WTC11 (cell line): ENCODE measurements at regions not wholly inside any gene's neighbourhood (a gene's known extent, or its start where the extent isn't known, plus 50 kb on each side); places are given as distances from the start of the nearest gene placed in this dataset.

Experiments used
- ATAC-seq: fragments of 200-7000 bp; cut with Tn5 transposase; 2 replicates; pipeline ENCODE4 v1.10.0; 2021; ENCODE audit warnings: mild to moderate bottlenecking, moderate library complexity
- CTCF ChIA-PET: fragments of 300-600 bp; sonication (Branson Sonifier 250); formaldehyde crosslinking; loops from one replicate; lab custom pipeline; 2021; ENCODE audit warnings: antibody characterized with exemption; lab: Charles Lee
- POLR2A ChIA-PET: fragments of 350-600 bp; sonication (Branson Sonifier 250); formaldehyde crosslinking; loops from one replicate; lab custom pipeline; 2021; ENCODE audit warnings: antibody characterized with exemption; lab: Charles Lee
- DNase-seq: peaks from one replicate; pipeline ENCODE4 v3.0.0; 2021; ENCODE audit warnings: low spot score
- H3K27ac Mint-ChIP-seq: 2 replicates; pipeline ENCODE4 v1.8.0; 2021; ENCODE audit warnings: mixed read lengths
- H3K27me3 Mint-ChIP-seq: 2 replicates; pipeline ENCODE4 v1.8.0; 2021; ENCODE audit warnings: low read depth, mild to moderate bottlenecking, moderate library complexity, mixed read lengths
- H3K36me3 Mint-ChIP-seq: 2 replicates; pipeline ENCODE4 v1.8.0; 2021; ENCODE audit warnings: mixed read lengths
- H3K4me1 Mint-ChIP-seq: 2 replicates; pipeline ENCODE4 v1.8.0; 2022; ENCODE audit warnings: mixed read lengths
- H3K4me3 Mint-ChIP-seq: 2 replicates; pipeline ENCODE4 v1.8.0; 2021; ENCODE audit warnings: mild to moderate bottlenecking, moderate library complexity, mixed read lengths
- H3K9me3 Mint-ChIP-seq: 2 replicates; pipeline ENCODE4 v1.8.0; 2021; ENCODE audit warnings: mixed read lengths
- AR ChIP-seq: fragments of 250-450 bp; sonication (Bioruptor Pico); IDR thresholded peaks from 2 replicates; pipeline ENCODE4 v1.9.0; 2021; ENCODE audit warnings: mild to moderate bottlenecking
- ARID4B ChIP-seq: sonication (generic); formaldehyde crosslinking; IDR thresholded peaks from 2 replicates; pipeline ENCODE4 v1.8.0; 2023; ENCODE audit warnings: missing genetic modification reagents, mild to moderate bottlenecking, borderline replicate concordance
- ATF1 ChIP-seq: sonication (generic); formaldehyde crosslinking; IDR thresholded peaks from 2 replicates; pipeline ENCODE4 v1.8.1; 2023; ENCODE audit warnings: mild to moderate bottlenecking, moderate library complexity, missing genetic modification reagents
- E2F4 ChIP-seq: sonication (generic); formaldehyde crosslinking; IDR thresholded peaks from 2 replicates; pipeline ENCODE4 v1.8.1; 2022; ENCODE audit warnings: low read depth, mild to moderate bottlenecking, moderate library complexity, missing genetic modification reagents, borderline replicate concordance
- ETV6 ChIP-seq: sonication (generic); formaldehyde crosslinking; IDR thresholded peaks from 2 replicates; pipeline ENCODE4 v1.8.1; 2022; ENCODE audit warnings: mild to moderate bottlenecking, missing genetic modification reagents
- GABPB1 ChIP-seq: sonication (generic); formaldehyde crosslinking; IDR thresholded peaks from 2 replicates; pipeline ENCODE4 v1.8.1; 2023; ENCODE audit warnings: mild to moderate bottlenecking, missing genetic modification reagents
- JUN ChIP-seq: sonication (generic); formaldehyde crosslinking; IDR thresholded peaks from 2 replicates; pipeline ENCODE4 v1.8.0; 2023; ENCODE audit warnings: mild to moderate bottlenecking, missing genetic modification reagents
- KAT7 ChIP-seq: sonication (generic); formaldehyde crosslinking; IDR thresholded peaks from 2 replicates; pipeline ENCODE4 v1.8.1; 2023; ENCODE audit warnings: missing genetic modification reagents, mild to moderate bottlenecking, borderline replicate concordance
- NR2C2 ChIP-seq: sonication (generic); formaldehyde crosslinking; IDR thresholded peaks from 2 replicates; pipeline ENCODE4 v1.8.0; 2022; ENCODE audit warnings: mild to moderate bottlenecking, missing genetic modification reagents
- NR3C1 ChIP-seq: sonication (generic); formaldehyde crosslinking; conservative IDR thresholded peaks from 2 replicates; pipeline ENCODE4 v1.8.1; 2023; ENCODE audit warnings: low read depth, mild to moderate bottlenecking, missing genetic modification reagents
- OVOL2 ChIP-seq: fragments of 250-450 bp; sonication (Bioruptor Pico); IDR thresholded peaks from 2 replicates; pipeline ENCODE4 v1.9.0; 2021; ENCODE audit warnings: mild to moderate bottlenecking, borderline replicate concordance
- SMAD4 ChIP-seq: sonication (generic); formaldehyde crosslinking; IDR thresholded peaks from 2 replicates; pipeline ENCODE4 v1.8.0; 2022; ENCODE audit warnings: mild to moderate bottlenecking, missing genetic modification reagents
- ZBTB21 ChIP-seq: sonication (generic); formaldehyde crosslinking; IDR thresholded peaks from 2 replicates; pipeline ENCODE4 v1.8.1; 2023; ENCODE audit warnings: mild to moderate bottlenecking, missing genetic modification reagents, borderline replicate concordance
- ZNF138 ChIP-seq: sonication (generic); formaldehyde crosslinking; conservative IDR thresholded peaks from 2 replicates; pipeline ENCODE4 v1.8.1; 2022; ENCODE audit warnings: mild to moderate bottlenecking, moderate library complexity, missing genetic modification reagents
- ZNF423 ChIP-seq: fragments of 250-450 bp; sonication (Bioruptor Pico); IDR thresholded peaks from 2 replicates; pipeline ENCODE4 v2.1.2; 2022; ENCODE audit warnings: mild to moderate bottlenecking, moderate library complexity
- ZNF532 ChIP-seq: fragments of 250-450 bp; sonication (Bioruptor Pico); IDR thresholded peaks from 2 replicates; pipeline ENCODE4 v1.9.0; 2021; ENCODE audit warnings: mild to moderate bottlenecking, borderline replicate concordance
- TF ChIP-seq, protein P1 (sequence below): sonication (generic); formaldehyde crosslinking; IDR thresholded peaks from 2 replicates; pipeline ENCODE4 v1.8.0; 2023; ENCODE audit warnings: missing genetic modification reagents

DNA sequence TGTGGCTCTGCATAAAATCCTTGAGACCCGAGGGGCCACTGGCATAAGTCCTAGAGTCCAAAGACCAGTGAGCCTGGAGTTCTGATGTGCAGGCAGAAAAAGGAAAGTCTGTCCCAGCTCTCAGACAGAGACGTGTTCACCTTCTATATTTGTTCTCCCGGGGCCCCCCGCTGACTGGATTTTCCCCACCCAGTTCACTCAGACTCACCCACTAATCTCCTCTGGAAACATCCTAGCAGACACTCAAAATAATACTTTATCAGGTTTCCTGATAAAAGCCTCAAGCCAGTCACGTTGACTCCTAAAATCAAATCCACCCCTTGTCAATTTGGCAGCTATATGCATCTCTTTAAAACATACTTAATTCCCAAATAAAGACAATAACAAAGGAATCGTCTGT, 1084.2 kb upstream of the NCAM2 start:
- no peak overlapping the region for H3K27ac Mint-ChIP-seq
- no peaks in the 10 kb centered on the region for H3K4me1 Mint-ChIP-seq
- ATAC-seq (no peak), DNase-seq (no peak)
- no peaks in the 10 kb centered on the region for H3K9me3 Mint-ChIP-seq
- no peak overlapping the region for H3K4me3 Mint-ChIP-seq
- CTCF ChIA-PET: no interaction called here
- H3K27me3 Mint-ChIP-seq: no peaks in the 10 kb centered on the region
- TF ChIP-seq ZNF423 (no peak), SMAD4 (CRISPR knock-in tag) (no peak), KAT7 (CRISPR knock-in tag) (no peak), GABPB1 (CRISPR knock-in tag) (no peak), ZNF138 (CRISPR knock-in tag) (no peak), NR3C1 (CRISPR knock-in tag) (no peak), ARID4B (CRISPR knock-in tag) (no peak), AR (CRISPR knock-in tag) (no peak), OVOL2 (CRISPR knock-in tag) (no peak), ATF1 (CRISPR knock-in tag) (no peak), NR2C2 (CRISPR knock-in tag) (no peak), JUN (CRISPR knock-in tag) (no peak), ZBTB21 (CRISPR knock-in tag) (no peak)
- TF ChIP-seq, all 79 proteins: peak for 0
- POLR2A ChIA-PET: no interaction called here
- H3K36me3 Mint-ChIP-seq: no peaks in the 10 kb centered on the region

GRCh38 chr21:19921211-19921610, 1077.0 kb upstream of the NCAM2 start:
- Mint-ChIP-seq H3K27ac (no peak overlapping the region), H3K4me3 (no peak overlapping the region), H3K36me3 (no peaks in the 10 kb centered on the region), H3K9me3 (no peaks in the 10 kb centered on the region), H3K4me1 (peaks cover 6% of the 10 kb centered on the region; the same call in 1 of the 2 replicates), H3K27me3 (no peaks in the 10 kb centered on the region)
- ATAC-seq: no peak
- no peak for DNase-seq
- CTCF ChIA-PET: no interaction called here
- POLR2A ChIA-PET: no interaction called here
- no peak for TF ChIP-seq ETV6 (CRISPR knock-in tag)
- TF ChIP-seq E2F4 (CRISPR knock-in tag): no peak
- TF ChIP-seq, protein P1, sequence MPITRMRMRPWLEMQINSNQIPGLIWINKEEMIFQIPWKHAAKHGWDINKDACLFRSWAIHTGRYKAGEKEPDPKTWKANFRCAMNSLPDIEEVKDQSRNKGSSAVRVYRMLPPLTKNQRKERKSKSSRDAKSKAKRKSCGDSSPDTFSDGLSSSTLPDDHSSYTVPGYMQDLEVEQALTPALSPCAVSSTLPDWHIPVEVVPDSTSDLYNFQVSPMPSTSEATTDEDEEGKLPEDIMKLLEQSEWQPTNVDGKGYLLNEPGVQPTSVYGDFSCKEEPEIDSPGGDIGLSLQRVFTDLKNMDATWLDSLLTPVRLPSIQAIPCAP (CRISPR knock-in tag): no peak
- no peak for TF ChIP-seq ARID4B (CRISPR knock-in tag)
- TF ChIP-seq ZNF532 (CRISPR knock-in tag): no peak
